ENCODE measurements at regions not wholly inside any gene's neighbourhood (a gene's known extent, or its start where the extent isn't known, plus 50 kb on each side); places are given as distances from the start of the nearest gene placed in this dataset.

DNA sequence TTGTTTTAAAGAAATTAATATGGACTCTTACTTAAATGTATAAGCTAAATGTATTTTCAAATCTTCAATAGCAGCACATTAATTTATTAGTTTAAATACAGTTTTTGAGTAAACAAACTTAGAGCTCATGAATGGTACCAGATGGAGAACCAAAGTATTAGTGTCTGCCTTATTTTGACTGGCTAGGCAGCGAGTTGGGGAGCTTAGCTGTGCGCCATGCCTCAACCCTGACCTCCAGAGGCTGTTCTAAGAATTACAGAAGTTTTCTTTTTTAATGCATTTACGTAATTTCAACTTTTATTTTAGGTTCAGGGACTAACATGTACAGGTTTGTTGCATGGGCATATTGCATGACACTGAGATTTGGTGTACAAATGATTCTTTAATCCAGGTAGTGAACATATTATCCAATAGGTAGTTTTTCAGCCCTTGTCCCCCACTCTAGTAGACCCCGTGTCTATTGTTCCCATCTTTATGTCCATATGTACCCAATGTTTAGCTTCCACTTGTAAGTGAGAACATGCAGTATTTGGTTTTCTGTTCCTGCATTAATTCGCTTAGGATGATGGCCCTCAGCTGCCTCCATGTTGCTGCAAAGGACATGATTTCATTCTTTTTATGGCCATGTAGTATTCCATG lies 166.8 kb downstream of the IQUB start (continued):
- TF ChIP-seq, protein P1, sequence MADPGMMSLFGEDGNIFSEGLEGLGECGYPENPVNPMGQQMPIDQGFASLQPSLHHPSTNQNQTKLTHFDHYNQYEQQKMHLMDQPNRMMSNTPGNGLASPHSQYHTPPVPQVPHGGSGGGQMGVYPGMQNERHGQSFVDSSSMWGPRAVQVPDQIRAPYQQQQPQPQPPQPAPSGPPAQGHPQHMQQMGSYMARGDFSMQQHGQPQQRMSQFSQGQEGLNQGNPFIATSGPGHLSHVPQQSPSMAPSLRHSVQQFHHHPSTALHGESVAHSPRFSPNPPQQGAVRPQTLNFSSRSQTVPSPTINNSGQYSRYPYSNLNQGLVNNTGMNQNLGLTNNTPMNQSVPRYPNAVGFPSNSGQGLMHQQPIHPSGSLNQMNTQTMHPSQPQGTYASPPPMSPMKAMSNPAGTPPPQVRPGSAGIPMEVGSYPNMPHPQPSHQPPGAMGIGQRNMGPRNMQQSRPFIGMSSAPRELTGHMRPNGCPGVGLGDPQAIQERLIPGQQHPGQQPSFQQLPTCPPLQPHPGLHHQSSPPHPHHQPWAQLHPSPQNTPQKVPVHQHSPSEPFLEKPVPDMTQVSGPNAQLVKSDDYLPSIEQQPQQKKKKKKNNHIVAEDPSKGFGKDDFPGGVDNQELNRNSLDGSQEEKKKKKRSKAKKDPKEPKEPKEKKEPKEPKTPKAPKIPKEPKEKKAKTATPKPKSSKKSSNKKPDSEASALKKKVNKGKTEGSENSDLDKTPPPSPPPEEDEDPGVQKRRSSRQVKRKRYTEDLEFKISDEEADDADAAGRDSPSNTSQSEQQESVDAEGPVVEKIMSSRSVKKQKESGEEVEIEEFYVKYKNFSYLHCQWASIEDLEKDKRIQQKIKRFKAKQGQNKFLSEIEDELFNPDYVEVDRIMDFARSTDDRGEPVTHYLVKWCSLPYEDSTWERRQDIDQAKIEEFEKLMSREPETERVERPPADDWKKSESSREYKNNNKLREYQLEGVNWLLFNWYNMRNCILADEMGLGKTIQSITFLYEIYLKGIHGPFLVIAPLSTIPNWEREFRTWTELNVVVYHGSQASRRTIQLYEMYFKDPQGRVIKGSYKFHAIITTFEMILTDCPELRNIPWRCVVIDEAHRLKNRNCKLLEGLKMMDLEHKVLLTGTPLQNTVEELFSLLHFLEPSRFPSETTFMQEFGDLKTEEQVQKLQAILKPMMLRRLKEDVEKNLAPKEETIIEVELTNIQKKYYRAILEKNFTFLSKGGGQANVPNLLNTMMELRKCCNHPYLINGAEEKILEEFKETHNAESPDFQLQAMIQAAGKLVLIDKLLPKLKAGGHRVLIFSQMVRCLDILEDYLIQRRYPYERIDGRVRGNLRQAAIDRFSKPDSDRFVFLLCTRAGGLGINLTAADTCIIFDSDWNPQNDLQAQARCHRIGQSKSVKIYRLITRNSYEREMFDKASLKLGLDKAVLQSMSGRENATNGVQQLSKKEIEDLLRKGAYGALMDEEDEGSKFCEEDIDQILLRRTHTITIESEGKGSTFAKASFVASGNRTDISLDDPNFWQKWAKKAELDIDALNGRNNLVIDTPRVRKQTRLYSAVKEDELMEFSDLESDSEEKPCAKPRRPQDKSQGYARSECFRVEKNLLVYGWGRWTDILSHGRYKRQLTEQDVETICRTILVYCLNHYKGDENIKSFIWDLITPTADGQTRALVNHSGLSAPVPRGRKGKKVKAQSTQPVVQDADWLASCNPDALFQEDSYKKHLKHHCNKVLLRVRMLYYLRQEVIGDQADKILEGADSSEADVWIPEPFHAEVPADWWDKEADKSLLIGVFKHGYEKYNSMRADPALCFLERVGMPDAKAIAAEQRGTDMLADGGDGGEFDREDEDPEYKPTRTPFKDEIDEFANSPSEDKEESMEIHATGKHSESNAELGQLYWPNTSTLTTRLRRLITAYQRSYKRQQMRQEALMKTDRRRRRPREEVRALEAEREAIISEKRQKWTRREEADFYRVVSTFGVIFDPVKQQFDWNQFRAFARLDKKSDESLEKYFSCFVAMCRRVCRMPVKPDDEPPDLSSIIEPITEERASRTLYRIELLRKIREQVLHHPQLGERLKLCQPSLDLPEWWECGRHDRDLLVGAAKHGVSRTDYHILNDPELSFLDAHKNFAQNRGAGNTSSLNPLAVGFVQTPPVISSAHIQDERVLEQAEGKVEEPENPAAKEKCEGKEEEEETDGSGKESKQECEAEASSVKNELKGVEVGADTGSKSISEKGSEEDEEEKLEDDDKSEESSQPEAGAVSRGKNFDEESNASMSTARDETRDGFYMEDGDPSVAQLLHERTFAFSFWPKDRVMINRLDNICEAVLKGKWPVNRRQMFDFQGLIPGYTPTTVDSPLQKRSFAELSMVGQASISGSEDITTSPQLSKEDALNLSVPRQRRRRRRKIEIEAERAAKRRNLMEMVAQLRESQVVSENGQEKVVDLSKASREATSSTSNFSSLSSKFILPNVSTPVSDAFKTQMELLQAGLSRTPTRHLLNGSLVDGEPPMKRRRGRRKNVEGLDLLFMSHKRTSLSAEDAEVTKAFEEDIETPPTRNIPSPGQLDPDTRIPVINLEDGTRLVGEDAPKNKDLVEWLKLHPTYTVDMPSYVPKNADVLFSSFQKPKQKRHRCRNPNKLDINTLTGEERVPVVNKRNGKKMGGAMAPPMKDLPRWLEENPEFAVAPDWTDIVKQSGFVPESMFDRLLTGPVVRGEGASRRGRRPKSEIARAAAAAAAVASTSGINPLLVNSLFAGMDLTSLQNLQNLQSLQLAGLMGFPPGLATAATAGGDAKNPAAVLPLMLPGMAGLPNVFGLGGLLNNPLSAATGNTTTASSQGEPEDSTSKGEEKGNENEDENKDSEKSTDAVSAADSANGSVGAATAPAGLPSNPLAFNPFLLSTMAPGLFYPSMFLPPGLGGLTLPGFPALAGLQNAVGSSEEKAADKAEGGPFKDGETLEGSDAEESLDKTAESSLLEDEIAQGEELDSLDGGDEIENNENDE (IDR thresholded peaks at IDR 0.05; ENCODE audit: low read depth, low read length) = no peak
- 0 out of 2 replicates have a peak, but pooled peaks have one; percentile 22 for TF ChIP-seq SMC3 (conservative IDR thresholded peaks at IDR 0.05; ENCODE audit: insufficient read depth, low read depth, low read length)
- TF ChIP-seq MEIS2 (IDR thresholded peaks at IDR 0.05; ENCODE audit: partially characterized antibody) = no peak
- TF ChIP-seq, protein P2, sequence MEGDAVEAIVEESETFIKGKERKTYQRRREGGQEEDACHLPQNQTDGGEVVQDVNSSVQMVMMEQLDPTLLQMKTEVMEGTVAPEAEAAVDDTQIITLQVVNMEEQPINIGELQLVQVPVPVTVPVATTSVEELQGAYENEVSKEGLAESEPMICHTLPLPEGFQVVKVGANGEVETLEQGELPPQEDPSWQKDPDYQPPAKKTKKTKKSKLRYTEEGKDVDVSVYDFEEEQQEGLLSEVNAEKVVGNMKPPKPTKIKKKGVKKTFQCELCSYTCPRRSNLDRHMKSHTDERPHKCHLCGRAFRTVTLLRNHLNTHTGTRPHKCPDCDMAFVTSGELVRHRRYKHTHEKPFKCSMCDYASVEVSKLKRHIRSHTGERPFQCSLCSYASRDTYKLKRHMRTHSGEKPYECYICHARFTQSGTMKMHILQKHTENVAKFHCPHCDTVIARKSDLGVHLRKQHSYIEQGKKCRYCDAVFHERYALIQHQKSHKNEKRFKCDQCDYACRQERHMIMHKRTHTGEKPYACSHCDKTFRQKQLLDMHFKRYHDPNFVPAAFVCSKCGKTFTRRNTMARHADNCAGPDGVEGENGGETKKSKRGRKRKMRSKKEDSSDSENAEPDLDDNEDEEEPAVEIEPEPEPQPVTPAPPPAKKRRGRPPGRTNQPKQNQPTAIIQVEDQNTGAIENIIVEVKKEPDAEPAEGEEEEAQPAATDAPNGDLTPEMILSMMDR (IDR thresholded peaks at IDR 0.05 in 2 of 3, conservative IDR thresholded peaks at IDR 0.05 in 1 of 3; ENCODE audit: insufficient read depth in 2 of 3, low read depth in 1 of 3, low read length in 3 of 3) = peak; percentile 56 to 77 (median 71)
- TF ChIP-seq JUN (IDR thresholded peaks at IDR 0.05; ENCODE audit: borderline replicate concordance, low read depth, low read length) = no peak
- no peak for TF ChIP-seq JUN (CRISPR knock-in tag; IDR thresholded peaks at IDR 0.05; ENCODE audit: borderline replicate concordance)
- no peak for TF ChIP-seq PPARD (CRISPR knock-in tag; IDR thresholded peaks at IDR 0.05)
- no peak for TF ChIP-seq ZFP30 (CRISPR knock-in tag; IDR thresholded peaks at IDR 0.05; ENCODE audit: borderline replicate concordance)
- no peak for TF ChIP-seq JUND (IDR thresholded peaks at IDR 0.05; ENCODE audit: borderline replicate concordance, low read depth, low read length)
- no peak for TF ChIP-seq JUND (tag; IDR thresholded peaks at IDR 0.05; ENCODE audit: borderline replicate concordance, low read depth, low read length)
- TF ChIP-seq DMBX1 (CRISPR knock-in tag; IDR thresholded peaks at IDR 0.05; ENCODE audit: borderline replicate concordance) = no peak
